Bronchial epithelial cell (primary cell): ENCODE measurements at regions not wholly inside any gene's neighbourhood (a gene's known extent, or its start where the extent isn't known, plus 50 kb on each side); places are given as distances from the start of the nearest gene placed in this dataset.

ENCODE experiments used
- DNase-seq: peaks from one replicate; pipeline ENCODE4 v3.0.0-alpha.2; 2010; ENCODE audit warnings: low read depth
- FAIRE-seq: peaks from 2 replicates; lab custom pipeline; 2011; peaks lifted over from hg19 to GRCh38; lab: Jason Lieb, UNC
- H3K27me3 ChIP-seq: 2 replicates; pipeline ENCODE4 v1.5.1; 2011; ENCODE audit warnings: low read length; ENCODE audit not compliant: control insufficient read depth, insufficient read depth
- H3K36me3 ChIP-seq: 2 replicates; pipeline ENCODE4 v1.5.1; 2011; ENCODE audit warnings: low read length; ENCODE audit not compliant: control insufficient read depth, insufficient read depth
- H3K4me3 ChIP-seq: 2 replicates; pipeline ENCODE4 v1.5.1; 2011; ENCODE audit warnings: mild to moderate bottlenecking, low read depth, low read length, control low read depth
- TF ChIP-seq, protein P1 (sequence below): IDR thresholded peaks from 2 replicates; pipeline ENCODE4 v1.5.1; 2011; ENCODE audit warnings: mild to moderate bottlenecking, moderate library complexity, low read length, control low read depth, inconsistent platforms; ENCODE audit not compliant: insufficient read depth, severe bottlenecking

GRCh38 chr6:103995571-103995970 is 864.1 kb downstream of the HACE1 start:
- DNase-seq (no peak), FAIRE-seq (no peak)
- TF ChIP-seq, protein P1, sequence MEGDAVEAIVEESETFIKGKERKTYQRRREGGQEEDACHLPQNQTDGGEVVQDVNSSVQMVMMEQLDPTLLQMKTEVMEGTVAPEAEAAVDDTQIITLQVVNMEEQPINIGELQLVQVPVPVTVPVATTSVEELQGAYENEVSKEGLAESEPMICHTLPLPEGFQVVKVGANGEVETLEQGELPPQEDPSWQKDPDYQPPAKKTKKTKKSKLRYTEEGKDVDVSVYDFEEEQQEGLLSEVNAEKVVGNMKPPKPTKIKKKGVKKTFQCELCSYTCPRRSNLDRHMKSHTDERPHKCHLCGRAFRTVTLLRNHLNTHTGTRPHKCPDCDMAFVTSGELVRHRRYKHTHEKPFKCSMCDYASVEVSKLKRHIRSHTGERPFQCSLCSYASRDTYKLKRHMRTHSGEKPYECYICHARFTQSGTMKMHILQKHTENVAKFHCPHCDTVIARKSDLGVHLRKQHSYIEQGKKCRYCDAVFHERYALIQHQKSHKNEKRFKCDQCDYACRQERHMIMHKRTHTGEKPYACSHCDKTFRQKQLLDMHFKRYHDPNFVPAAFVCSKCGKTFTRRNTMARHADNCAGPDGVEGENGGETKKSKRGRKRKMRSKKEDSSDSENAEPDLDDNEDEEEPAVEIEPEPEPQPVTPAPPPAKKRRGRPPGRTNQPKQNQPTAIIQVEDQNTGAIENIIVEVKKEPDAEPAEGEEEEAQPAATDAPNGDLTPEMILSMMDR: no peak
- Histone ChIP-seq H3K4me3 (no peak overlapping the region), H3K27me3 (no peaks in the 10 kb centered on the region), H3K36me3 (no peaks in the 10 kb centered on the region)

- FAIRE-seq (no peak), DNase-seq (no peak)
- Histone ChIP-seq H3K27me3 (no peaks in the 10 kb centered on the region), H3K36me3 (no peaks in the 10 kb centered on the region), H3K4me3 (no peak overlapping the region)
- TF ChIP-seq, protein P1: no peak
Observed at GRCh38 chr6:103983860-103984259, 875.9 kb downstream of the HACE1 start.

GRCh38 chr6:103983011-103983410 is 876.7 kb downstream of the HACE1 start:
- Histone ChIP-seq H3K27me3 (no peaks in the 10 kb centered on the region), H3K4me3 (no peak overlapping the region), H3K36me3 (no peaks in the 10 kb centered on the region)
- TF ChIP-seq, protein P1: no peak
- DNase-seq: no peak
- no peak for FAIRE-seq

DNA sequence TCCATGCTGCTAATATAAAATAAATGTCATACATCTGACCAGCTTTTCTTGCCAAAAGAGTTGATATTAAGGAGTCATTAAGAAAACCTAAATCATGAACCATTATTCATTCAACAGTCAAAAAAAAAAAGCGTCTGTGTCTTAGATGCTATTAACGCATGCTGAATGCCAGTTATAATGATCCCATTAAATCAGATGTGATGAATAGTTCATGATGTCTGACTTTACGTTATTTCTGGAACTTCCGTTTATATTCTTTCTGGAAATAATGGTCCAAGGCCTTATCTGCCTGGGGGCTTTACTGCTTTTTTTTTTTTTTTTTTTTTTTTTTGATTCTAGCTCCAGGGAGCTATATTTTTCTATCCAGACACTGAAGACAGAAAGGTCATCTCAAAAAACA is 877.1 kb downstream of the HACE1 start:
- Histone ChIP-seq H3K36me3 (no peaks in the 10 kb centered on the region), H3K27me3 (no peaks in the 10 kb centered on the region), H3K4me3 (no peak overlapping the region)
- DNase-seq: no peak
- no peak for FAIRE-seq
- TF ChIP-seq, protein P1: no peak

DNA sequence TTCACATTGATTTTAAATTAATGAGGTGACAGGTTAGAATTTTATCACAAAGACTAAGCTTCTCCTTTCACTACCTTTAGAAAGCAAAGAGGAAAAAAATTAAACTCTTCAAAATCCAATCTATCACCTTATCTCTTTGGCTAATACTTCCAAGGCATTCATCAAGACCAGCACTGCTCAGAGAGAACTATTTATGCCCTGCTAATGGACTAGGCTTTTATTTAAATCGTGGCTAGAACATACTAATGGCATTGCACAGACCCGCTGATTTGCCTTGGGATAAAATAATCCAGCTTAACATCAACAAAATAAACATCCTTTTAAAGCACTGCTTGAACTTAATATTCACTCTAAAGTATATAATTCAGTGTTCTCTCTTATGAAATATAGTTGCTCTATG is 880.4 kb downstream of the HACE1 start:
- DNase-seq: no peak
- Histone ChIP-seq H3K27me3 (no peaks in the 10 kb centered on the region), H3K4me3 (no peak overlapping the region), H3K36me3 (no peaks in the 10 kb centered on the region)
- TF ChIP-seq, protein P1: no peak
- FAIRE-seq: no peak

DNA sequence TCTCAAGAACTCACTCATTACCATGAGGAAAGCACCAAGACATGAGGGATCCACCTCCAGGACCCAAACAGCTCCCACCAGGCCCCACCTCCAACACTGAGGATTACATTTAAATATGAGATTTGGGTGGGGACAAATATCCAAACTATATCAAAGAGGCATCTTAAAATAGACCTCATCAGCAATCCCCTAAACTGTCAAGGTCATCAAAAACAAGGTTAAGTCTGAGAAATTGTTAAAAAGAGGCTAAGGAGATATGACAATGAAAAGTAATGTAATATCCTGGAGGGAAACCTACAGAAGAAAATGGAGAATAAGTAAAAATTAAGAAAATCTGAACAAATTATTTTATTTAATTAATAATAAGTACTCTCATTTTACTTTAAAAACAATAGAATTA is 922.3 kb downstream of the HACE1 start:
- Histone ChIP-seq H3K4me3 (no peak overlapping the region), H3K27me3 (no peaks in the 10 kb centered on the region), H3K36me3 (no peaks in the 10 kb centered on the region)
- FAIRE-seq (no peak), DNase-seq (no peak)
- TF ChIP-seq, protein P1: no peak
